Hippocampal formation (tissue), 2 donors: ENCODE measurements at regions not wholly inside any gene's neighbourhood (a gene's known extent, or its start where the extent isn't known, plus 50 kb on each side); places are given as distances from the start of the nearest gene placed in this dataset.
"Not testable (repeated sequence)": the region's sequence is repeated elsewhere in the genome, so short reads cannot be mapped to it uniquely, and the experiment has no call there.

Source experiments
- DNase-seq, 2 donors: peaks; one replicate each; lab custom pipeline; 2025; lab: John Stamatoyannopoulos, UW

GRCh38 chr6:14217728-14218518, 100.4 kb downstream of the CD83 start:
- no peak for DNase-seq

- DNase-seq = no peak
These were observed 100.9 kb downstream of the CD83 start for GRCh38 chr6:14218519-14218800.

- DNase-seq = no peak
These were observed 104.2 kb downstream of the CD83 start for GRCh38 chr6:14221564-14222279.

GRCh38 chr6:14222956-14223355, 105.4 kb downstream of the CD83 start:
- DNase-seq = no peak

GRCh38 chr6:14224359-14225103, 107.0 kb downstream of the CD83 start:
- no peak for DNase-seq

GRCh38 chr6:14226051-14226660, 108.6 kb downstream of the CD83 start:
- DNase-seq = no peak

- no peak for DNase-seq
These were observed 111.0 kb downstream of the CD83 start for GRCh38 chr6:14228571-14228970.

- no peak for DNase-seq
These were observed 113.5 kb downstream of the CD83 start for GRCh38 chr6:14231071-14231483.

GRCh38 chr6:14231501-14232280, 114.1 kb downstream of the CD83 start:
- no peak for DNase-seq

- no peak for DNase-seq
These were observed 115.3 kb downstream of the CD83 start for GRCh38 chr6:14232889-14233288.

- no peak for DNase-seq
These were observed 118.2 kb downstream of the CD83 start for GRCh38 chr6:14235653-14236356.

GRCh38 chr6:14239097-14239496, 121.5 kb downstream of the CD83 start:
- no peak for DNase-seq

- no peak for DNase-seq
These were observed 123.0 kb downstream of the CD83 start for GRCh38 chr6:14240411-14241166.

- DNase-seq = no peak
These were observed 123.9 kb downstream of the CD83 start for GRCh38 chr6:14241255-14242070.

- DNase-seq = not testable (repeated sequence)
These were observed 125.3 kb downstream of the CD83 start for GRCh38 chr6:14242912-14243311.

GRCh38 chr6:14243597-14243996, 126.0 kb downstream of the CD83 start:
- DNase-seq = no peak

GRCh38 chr6:14246876-14247275, 129.3 kb downstream of the CD83 start:
- no peak for DNase-seq

- DNase-seq = no peak
These were observed 133.0 kb downstream of the CD83 start for GRCh38 chr6:14250573-14250972.

GRCh38 chr6:14252271-14252850, 134.8 kb downstream of the CD83 start:
- DNase-seq = no peak
